GM21367 (cell line): ENCODE measurements at regions not wholly inside any gene's neighbourhood (a gene's known extent, or its start where the extent isn't known, plus 50 kb on each side); places are given as distances from the start of the nearest gene placed in this dataset.

Experiments used
- ATAC-seq: cut with Tn5 transposase; IDR thresholded peaks from one replicate; pipeline ENCODE4 v1.9.1; 2021; ENCODE audit not compliant: unreplicated experiment

GRCh38 chr4:17336986-17337385 is 174.9 kb downstream of the QDPR start:
- ATAC-seq = no peak

GRCh38 chr4:17336524-17336961 is 175.3 kb downstream of the QDPR start:
- ATAC-seq = peak; percentile 80

GRCh38 chr4:17336069-17336468 is 175.8 kb downstream of the QDPR start:
- no peak for ATAC-seq

- no peak for ATAC-seq
These were observed 176.5 kb downstream of the QDPR start for GRCh38 chr4:17335371-17335770.

GRCh38 chr4:17332478-17332877 is 179.4 kb downstream of the QDPR start:
- no peak for ATAC-seq

GRCh38 chr4:17329046-17329445 is 182.8 kb downstream of the QDPR start:
- ATAC-seq = no peak

- ATAC-seq = no peak
These were observed 183.6 kb downstream of the QDPR start for GRCh38 chr4:17328141-17328815.

GRCh38 chr4:17327591-17327990 is 184.3 kb downstream of the QDPR start:
- ATAC-seq = no peak

GRCh38 chr4:17326756-17327155 is 185.1 kb downstream of the QDPR start:
- no peak for ATAC-seq

- no peak for ATAC-seq
These were observed 186.8 kb downstream of the QDPR start for GRCh38 chr4:17325098-17325497.

- ATAC-seq = no peak
These were observed 187.5 kb downstream of the QDPR start for GRCh38 chr4:17324386-17324830.

- ATAC-seq = no peak
These were observed 188.1 kb downstream of the QDPR start for GRCh38 chr4:17323554-17324385.

GRCh38 chr4:17322514-17322913 is 189.4 kb downstream of the QDPR start:
- ATAC-seq = no peak

- no peak for ATAC-seq
These were observed 191.8 kb downstream of the QDPR start for GRCh38 chr4:17320046-17320445.

GRCh38 chr4:17317526-17317925 is 194.4 kb downstream of the QDPR start:
- no peak for ATAC-seq

- ATAC-seq = no peak
These were observed 195.3 kb downstream of the QDPR start for GRCh38 chr4:17316566-17316965.

- ATAC-seq = no peak
These were observed 196.4 kb downstream of the QDPR start for GRCh38 chr4:17315459-17315858.

GRCh38 chr4:17313194-17313593 is 198.7 kb downstream of the QDPR start:
- ATAC-seq = no peak

- ATAC-seq = peak; percentile 72
These were observed 201.6 kb downstream of the QDPR start for GRCh38 chr4:17310269-17310652.

GRCh38 chr4:17309567-17310268 is 202.2 kb downstream of the QDPR start:
- ATAC-seq = peak; percentile 44

GRCh38 chr4:17301869-17302268 is 210.0 kb downstream of the QDPR start:
- no peak for ATAC-seq

GRCh38 chr4:17301266-17301665 is 210.6 kb downstream of the QDPR start:
- no peak for ATAC-seq
